ENCODE measurements at regions not wholly inside any gene's neighbourhood (a gene's known extent, or its start where the extent isn't known, plus 50 kb on each side); places are given as distances from the start of the nearest gene placed in this dataset.
"Not testable (repeated sequence)": the region's sequence is repeated elsewhere in the genome, so short reads cannot be mapped to it uniquely, and the experiment has no call there.

GRCh38 chr15:81780966-81781365 lies 264.9 kb downstream of the MEX3B start:
- no peaks in the 10 kb centered on the region for H3K4me1 ChIP-seq
- intact Hi-C loops (cut with DNase I): no loop called here
- no peaks in the 10 kb centered on the region for H3K27me3 ChIP-seq
- no peak overlapping the region for H3K27ac ChIP-seq
- no peaks in the 10 kb centered on the region for H3K36me3 ChIP-seq
- TF ChIP-seq, protein P1, sequence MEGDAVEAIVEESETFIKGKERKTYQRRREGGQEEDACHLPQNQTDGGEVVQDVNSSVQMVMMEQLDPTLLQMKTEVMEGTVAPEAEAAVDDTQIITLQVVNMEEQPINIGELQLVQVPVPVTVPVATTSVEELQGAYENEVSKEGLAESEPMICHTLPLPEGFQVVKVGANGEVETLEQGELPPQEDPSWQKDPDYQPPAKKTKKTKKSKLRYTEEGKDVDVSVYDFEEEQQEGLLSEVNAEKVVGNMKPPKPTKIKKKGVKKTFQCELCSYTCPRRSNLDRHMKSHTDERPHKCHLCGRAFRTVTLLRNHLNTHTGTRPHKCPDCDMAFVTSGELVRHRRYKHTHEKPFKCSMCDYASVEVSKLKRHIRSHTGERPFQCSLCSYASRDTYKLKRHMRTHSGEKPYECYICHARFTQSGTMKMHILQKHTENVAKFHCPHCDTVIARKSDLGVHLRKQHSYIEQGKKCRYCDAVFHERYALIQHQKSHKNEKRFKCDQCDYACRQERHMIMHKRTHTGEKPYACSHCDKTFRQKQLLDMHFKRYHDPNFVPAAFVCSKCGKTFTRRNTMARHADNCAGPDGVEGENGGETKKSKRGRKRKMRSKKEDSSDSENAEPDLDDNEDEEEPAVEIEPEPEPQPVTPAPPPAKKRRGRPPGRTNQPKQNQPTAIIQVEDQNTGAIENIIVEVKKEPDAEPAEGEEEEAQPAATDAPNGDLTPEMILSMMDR (IDR thresholded peaks at IDR 0.05): no peak
- ATAC-seq (no peak), DNase-seq (no peak), FAIRE-seq (no peak)
- no peaks in the 10 kb centered on the region for H3K9me3 ChIP-seq
- no peak overlapping the region for H3K4me3 ChIP-seq

- H3K4me1 ChIP-seq: no peaks in the 10 kb centered on the region
- H3K27me3 ChIP-seq: no peaks in the 10 kb centered on the region
- TF ChIP-seq, protein P1 (IDR thresholded peaks at IDR 0.05): no peak
- intact Hi-C loops (cut with DNase I): no loop called here
- ATAC-seq: no peak
- WGBS, 2 donors: 79 to 80% methylated on average over 2 of the region's 2 CpGs
- H3K27ac ChIP-seq: no peak overlapping the region
- FAIRE-seq: no peak
- H3K4me3 ChIP-seq: no peak overlapping the region
- no peaks in the 10 kb centered on the region for H3K36me3 ChIP-seq
- H3K9me3 ChIP-seq: no peaks in the 10 kb centered on the region
- DNase-seq: no peak
Observed at GRCh38 chr15:81779181-81779580, 266.6 kb downstream of the MEX3B start.

GRCh38 chr15:81777546-81777945 lies 268.3 kb downstream of the MEX3B start:
- H3K27ac ChIP-seq: no peak overlapping the region
- WGBS, 2 donors: 43 to 50% methylated on average over 1 of the region's 1 CpG
- H3K4me1 ChIP-seq: no peaks in the 10 kb centered on the region
- no peak for DNase-seq
- no peaks in the 10 kb centered on the region for H3K9me3 ChIP-seq
- H3K36me3 ChIP-seq: no peaks in the 10 kb centered on the region
- no peak for ATAC-seq
- TF ChIP-seq, protein P1 (IDR thresholded peaks at IDR 0.05): no peak
- intact Hi-C loops (cut with DNase I): no loop called here
- H3K27me3 ChIP-seq: peaks cover 0 to 4% (median 0%) of the 10 kb centered on the region in 4 donors
- H3K4me3 ChIP-seq: no peak overlapping the region
- no peak for FAIRE-seq

GRCh38 chr15:81776976-81777375 lies 268.8 kb downstream of the MEX3B start:
- intact Hi-C loops (cut with DNase I): no loop called here
- FAIRE-seq (no peak), DNase-seq (no peak), ATAC-seq (no peak)
- Histone ChIP-seq H3K9me3 (no peaks in the 10 kb centered on the region), H3K27me3 (peaks cover 0 to 4% (median 0%) of the 10 kb centered on the region in 4 donors), H3K36me3 (no peaks in the 10 kb centered on the region), H3K4me1 (no peaks in the 10 kb centered on the region), H3K4me3 (no peak overlapping the region), H3K27ac (no peak overlapping the region)
- TF ChIP-seq, protein P1 (IDR thresholded peaks at IDR 0.05): no peak
- WGBS, 2 donors: 51 to 59% methylated on average over 7 of the region's 7 CpGs

DNA sequence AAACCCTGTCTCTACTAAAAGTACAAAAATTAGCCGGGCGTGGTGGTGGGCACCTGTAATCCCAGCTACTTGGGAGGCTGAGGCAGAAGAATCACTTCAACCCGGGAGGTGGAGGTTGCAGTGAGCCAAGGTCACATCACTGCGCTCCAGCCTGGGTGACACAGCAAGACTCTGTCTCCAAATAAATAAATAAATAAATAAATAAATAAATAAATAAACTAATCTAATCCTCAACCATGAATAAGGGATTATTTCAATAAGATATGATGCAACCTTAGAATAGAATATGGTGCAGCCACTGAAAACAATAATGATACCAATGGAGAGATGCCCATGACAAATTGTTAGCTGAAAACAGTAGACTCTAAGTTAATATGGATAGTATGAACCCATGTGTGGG lies 270.0 kb downstream of the MEX3B start:
- H3K36me3 ChIP-seq; intact Hi-C loops (cut with DNase I); H3K9me3 ChIP-seq; H3K4me3 ChIP-seq; ATAC-seq; FAIRE-seq; H3K4me1 ChIP-seq; H3K27ac ChIP-seq; DNase-seq; H3K27me3 ChIP-seq: not testable (repeated sequence)
- WGBS, 2 donors: 89 to 94% methylated on average over 4 of the region's 4 CpGs

DNA sequence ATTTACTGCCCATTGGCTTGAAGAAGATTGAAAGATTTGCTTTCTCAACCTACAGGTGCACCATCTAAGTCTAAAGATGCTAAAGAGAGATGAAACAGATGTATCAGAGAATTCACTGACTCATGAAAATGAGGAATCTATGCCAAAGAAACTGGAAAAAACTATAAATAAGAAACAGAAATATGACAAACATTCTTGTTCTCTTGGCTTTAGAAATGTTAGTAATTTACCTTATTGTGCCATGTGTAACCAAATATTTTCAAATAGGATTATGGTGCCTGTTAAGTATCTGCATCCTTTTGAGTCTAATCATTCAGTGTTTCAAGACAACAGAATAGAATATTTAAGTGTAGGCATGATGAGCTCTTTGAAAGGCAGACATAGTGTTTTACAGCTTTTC lies 271.5 kb downstream of the MEX3B start:
- TF ChIP-seq, protein P1 (IDR thresholded peaks at IDR 0.05): no peak
- Histone ChIP-seq H3K4me3 (no peak overlapping the region), H3K36me3 (no peaks in the 10 kb centered on the region), H3K27ac (no peak overlapping the region), H3K27me3 (peaks cover 0 to 4% (median 0%) of the 10 kb centered on the region in 4 donors), H3K9me3 (no peaks in the 10 kb centered on the region), H3K4me1 (no peaks in the 10 kb centered on the region)
- intact Hi-C loops (cut with DNase I): no loop called here
- FAIRE-seq (no peak), ATAC-seq (no peak), DNase-seq (no peak)
